ENCODE measurements at regions not wholly inside any gene's neighbourhood (a gene's known extent, or its start where the extent isn't known, plus 50 kb on each side); places are given as distances from the start of the nearest gene placed in this dataset.

GRCh38 chr3:194231929-194232832 is 96.2 kb downstream of the HES1 start:
- no peak for TF ChIP-seq CTCF (IDR thresholded peaks at IDR 0.05 in 8 of 11, conservative IDR thresholded peaks at IDR 0.05 in 3 of 11)
- no peak for TF ChIP-seq POLR2A (IDR thresholded peaks at IDR 0.05)
- no peak for TF ChIP-seq POLR2AphosphoS5 (IDR thresholded peaks at IDR 0.05)
- no peak for DNase-seq
- Histone ChIP-seq H3K27ac (no peak overlapping the region), H3K4me3 (no peak overlapping the region), H3K9me3 (peaks cover 0 to 6% (median 0%) of the 10 kb centered on the region in 8 donors), H3K27me3 (replicated peaks in 1 of 7) (peaks cover 0 to 11% (median 0%) of the 10 kb centered on the region in 7 donors), H3K4me1 (no peaks in the 10 kb centered on the region), H3K36me3 (no peaks in the 10 kb centered on the region)
- WGBS, 5 donors: 77 to 90% (median 84%) methylated on average over 14 of the region's 14 CpGs
- intact Hi-C loops (cut with DNase I; ENCODE audit: low total_unique reads): no loop called here

- Histone ChIP-seq H3K4me1 (no peaks in the 10 kb centered on the region), H3K27me3 (replicated peaks in 1 of 7) (peaks cover 0 to 6% (median 0%) of the 10 kb centered on the region in 7 donors), H3K9me3 (peaks cover 0 to 8% (median 0%) of the 10 kb centered on the region in 8 donors), H3K4me3 (no peak overlapping the region), H3K27ac (no peak overlapping the region), H3K36me3 (no peaks in the 10 kb centered on the region)
- TF ChIP-seq CTCF (IDR thresholded peaks at IDR 0.05 in 8 of 11, conservative IDR thresholded peaks at IDR 0.05 in 3 of 11): no peak
- no peak for TF ChIP-seq POLR2A (IDR thresholded peaks at IDR 0.05)
- no peak for TF ChIP-seq POLR2AphosphoS5 (IDR thresholded peaks at IDR 0.05)
- 86 to 100% (median 97%) methylated on average over 1 of the region's 1 CpG for WGBS, 5 donors
- intact Hi-C loops (cut with DNase I; ENCODE audit: low total_unique reads): no loop called here
- DNase-seq: no peak
These were observed 97.2 kb downstream of the HES1 start for GRCh38 chr3:194233150-194233549.

GRCh38 chr3:194235160-194235559 is 99.2 kb downstream of the HES1 start:
- no peak for DNase-seq
- Histone ChIP-seq H3K27me3 (replicated peaks in 1 of 7) (peaks cover 0 to 10% (median 0%) of the 10 kb centered on the region in 7 donors), H3K4me1 (no peaks in the 10 kb centered on the region), H3K4me3 (no peak overlapping the region), H3K9me3 (peaks cover 0 to 8% (median 0%) of the 10 kb centered on the region in 8 donors), H3K27ac (no peak overlapping the region), H3K36me3 (no peaks in the 10 kb centered on the region)
- no peak for TF ChIP-seq POLR2A (IDR thresholded peaks at IDR 0.05)
- intact Hi-C loops (cut with DNase I; ENCODE audit: low total_unique reads): no loop called here
- 87 to 97% (median 93%) methylated on average over 2 of the region's 2 CpGs for WGBS, 5 donors

GRCh38 chr3:194237110-194237509 is 101.2 kb downstream of the HES1 start:
- TF ChIP-seq POLR2A (IDR thresholded peaks at IDR 0.05): no peak
- TF ChIP-seq POLR2AphosphoS5 (IDR thresholded peaks at IDR 0.05): no peak
- TF ChIP-seq CTCF (IDR thresholded peaks at IDR 0.05 in 8 of 11, conservative IDR thresholded peaks at IDR 0.05 in 3 of 11): no peak
- DNase-seq: no peak
- no peak overlapping the region for H3K4me3 ChIP-seq
- WGBS, 5 donors: 90 to 97% (median 93%) methylated on average over 5 of the region's 5 CpGs
- H3K4me1 ChIP-seq: no peaks in the 10 kb centered on the region
- peaks cover 0 to 8% (median 0%) of the 10 kb centered on the region in 8 donors for H3K9me3 ChIP-seq
- H3K36me3 ChIP-seq: no peaks in the 10 kb centered on the region
- intact Hi-C loops (cut with DNase I; ENCODE audit: low total_unique reads): no loop called here
- peaks cover 0 to 4% (median 0%) of the 10 kb centered on the region in 7 donors for H3K27me3 ChIP-seq (replicated peaks in 1 of 7)
- no peak overlapping the region for H3K27ac ChIP-seq

All from spleen (tissue), 11 donors.